Endothelial cell (in vitro differentiated cells): ENCODE measurements at regions not wholly inside any gene's neighbourhood (a gene's known extent, or its start where the extent isn't known, plus 50 kb on each side); places are given as distances from the start of the nearest gene placed in this dataset.

Experiments
- DNase-seq: peaks from one replicate; pipeline ENCODE4 v3.0.0; 2021; ENCODE audit warnings: low spot score
- H3K27ac Mint-ChIP-seq: one replicate; pipeline ENCODE4 v1.8.0; 2021; ENCODE audit warnings: mixed read lengths, inconsistent platforms; ENCODE audit not compliant: unreplicated experiment
- H3K27me3 Mint-ChIP-seq: one replicate; pipeline ENCODE4 v1.8.0; 2021; ENCODE audit warnings: mild to moderate bottlenecking, moderate library complexity, mixed read lengths, inconsistent platforms; ENCODE audit not compliant: unreplicated experiment
- H3K36me3 Mint-ChIP-seq: one replicate; pipeline ENCODE4 v1.8.0; 2021; ENCODE audit warnings: mild to moderate bottlenecking, low read depth, mixed read lengths, inconsistent platforms; ENCODE audit not compliant: unreplicated experiment
- H3K4me1 Mint-ChIP-seq: one replicate; pipeline ENCODE4 v1.8.0; 2021; ENCODE audit warnings: mild to moderate bottlenecking, mixed read lengths, inconsistent platforms; ENCODE audit not compliant: unreplicated experiment
- H3K4me3 Mint-ChIP-seq: one replicate; pipeline ENCODE4 v1.8.0; 2021; ENCODE audit warnings: mild to moderate bottlenecking, mixed read lengths, inconsistent platforms; ENCODE audit not compliant: unreplicated experiment
- H3K9me3 Mint-ChIP-seq: one replicate; pipeline ENCODE4 v1.8.0; 2021; ENCODE audit warnings: mixed read lengths, inconsistent platforms; ENCODE audit not compliant: unreplicated experiment
- CTCF ChIP-seq: fragments of 200-600 bp; sonication (generic); IDR thresholded peaks from one replicate; pipeline ENCODE4 v1.5.0; 2021; ENCODE audit warnings: antibody characterized with exemption; ENCODE audit not compliant: unreplicated experiment

- Mint-ChIP-seq H3K36me3 (no peaks in the 10 kb centered on the region), H3K27ac (no peak overlapping the region), H3K4me3 (no peak overlapping the region), H3K27me3 (peaks cover 5% of the 10 kb centered on the region), H3K9me3 (no peaks in the 10 kb centered on the region), H3K4me1 (peaks cover 3% of the 10 kb centered on the region)
- no peak for TF ChIP-seq CTCF
- no peak for DNase-seq
These were observed 70.1 kb upstream of the VRK1 start for GRCh38 chr14:96727073-96727472.

- Mint-ChIP-seq H3K27me3 (peaks cover 6% of the 10 kb centered on the region), H3K9me3 (no peaks in the 10 kb centered on the region), H3K4me1 (peaks cover 3% of the 10 kb centered on the region), H3K4me3 (no peak overlapping the region), H3K27ac (no peak overlapping the region), H3K36me3 (no peaks in the 10 kb centered on the region)
- no peak for TF ChIP-seq CTCF
- DNase-seq = no peak
These were observed 69.7 kb upstream of the VRK1 start for GRCh38 chr14:96727491-96727890.

- Mint-ChIP-seq H3K4me3 (no peak overlapping the region), H3K36me3 (no peaks in the 10 kb centered on the region), H3K27ac (no peak overlapping the region), H3K4me1 (peaks cover 3% of the 10 kb centered on the region), H3K9me3 (no peaks in the 10 kb centered on the region), H3K27me3 (peaks cover 6% of the 10 kb centered on the region)
- no peak for TF ChIP-seq CTCF
- DNase-seq = no peak
These were observed 69.0 kb upstream of the VRK1 start for GRCh38 chr14:96727980-96728717.

DNA sequence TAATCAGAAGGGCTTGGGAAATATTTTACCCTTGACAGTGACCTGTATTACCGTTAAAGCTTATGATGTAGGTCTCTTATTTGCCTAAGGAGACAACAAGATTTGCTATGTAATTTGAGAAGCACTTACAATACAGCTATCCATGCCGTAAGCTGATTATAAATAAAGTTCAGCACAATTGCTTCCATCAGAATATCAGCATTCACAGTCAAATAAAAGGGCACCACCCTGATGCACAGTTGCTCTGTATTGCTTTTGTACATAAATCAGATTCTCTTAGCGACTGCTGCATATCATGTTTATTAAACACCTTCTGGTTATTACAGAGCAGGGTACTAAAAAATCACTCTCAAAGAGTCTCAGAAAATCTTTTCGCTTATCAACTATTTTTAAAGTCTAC, 67.3 kb upstream of the VRK1 start:
- DNase-seq = no peak
- no peaks in the 10 kb centered on the region for H3K9me3 Mint-ChIP-seq
- H3K27ac Mint-ChIP-seq = no peak overlapping the region
- no peak overlapping the region for H3K4me3 Mint-ChIP-seq
- H3K36me3 Mint-ChIP-seq = no peaks in the 10 kb centered on the region
- TF ChIP-seq CTCF = no peak
- H3K27me3 Mint-ChIP-seq = peaks cover 5% of the 10 kb centered on the region
- peaks cover 3% of the 10 kb centered on the region for H3K4me1 Mint-ChIP-seq

DNA sequence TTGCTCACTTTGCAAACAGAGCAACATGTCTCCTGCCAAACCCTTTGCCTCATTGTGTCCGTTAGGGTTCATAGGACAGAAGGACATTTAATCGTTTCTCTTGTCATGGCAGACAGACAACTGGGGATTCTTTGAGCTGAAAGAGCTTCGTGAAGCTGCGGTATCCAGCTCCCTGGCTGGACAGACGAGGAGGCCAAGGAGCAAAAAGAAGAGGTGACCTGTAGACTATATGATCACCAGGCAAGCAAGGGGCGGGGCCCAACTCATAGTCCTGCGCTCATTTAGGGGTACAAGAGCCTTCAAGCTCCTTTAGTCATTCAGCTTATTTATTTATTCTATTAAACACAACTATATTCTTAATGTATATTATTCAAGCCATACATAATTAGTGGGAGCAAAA, 66.8 kb upstream of the VRK1 start:
- no peak for TF ChIP-seq CTCF

More for the DNA sequence above, 66.8 kb upstream of the VRK1 start:
- DNase-seq = no peak
- no peak overlapping the region for H3K27ac Mint-ChIP-seq
- no peak overlapping the region for H3K4me3 Mint-ChIP-seq
- H3K4me1 Mint-ChIP-seq = peaks cover 3% of the 10 kb centered on the region
- no peaks in the 10 kb centered on the region for H3K9me3 Mint-ChIP-seq
- peaks cover 5% of the 10 kb centered on the region for H3K27me3 Mint-ChIP-seq
- H3K36me3 Mint-ChIP-seq = no peaks in the 10 kb centered on the region
